Keratinocyte (primary cell): ENCODE measurements at regions not wholly inside any gene's neighbourhood (a gene's known extent, or its start where the extent isn't known, plus 50 kb on each side); places are given as distances from the start of the nearest gene placed in this dataset.

Experiments used
- DNase-seq: peaks from one replicate; pipeline ENCODE4 v3.0.0-alpha.2; 2011; ENCODE audit warnings: low read depth, missing footprints, low spot score
- FAIRE-seq: peaks from 2 replicates; lab custom pipeline; 2011; peaks lifted over from hg19 to GRCh38; lab: Jason Lieb, UNC
- H2AFZ ChIP-seq: 2 replicates; pipeline ENCODE4 v1.6.0; 2012; ENCODE audit warnings: low read length, control low read depth, inconsistent platforms; ENCODE audit not compliant: control insufficient read depth
- H3K27ac ChIP-seq: 2 replicates; pipeline ENCODE4 v1.5.1; 2011; ENCODE audit warnings: low read length; ENCODE audit not compliant: control insufficient read depth, insufficient read depth
- H3K27me3 ChIP-seq: 3 replicates; pipeline ENCODE4 v1.6.0; 2011; ENCODE audit warnings: low read length; ENCODE audit not compliant: control insufficient read depth, insufficient read depth; ENCODE audit errors: extremely low read depth
- H3K36me3 ChIP-seq, 2 experiments: 2 replicates in 1 of 2; 3 replicates in 1 of 2; pipeline ENCODE4 v1.5.1; 2011; ENCODE audit warnings: low read length in 2 of 2, mild to moderate bottlenecking in 1 of 2; ENCODE audit not compliant: control insufficient read depth in 2 of 2, insufficient read depth in 2 of 2; ENCODE audit errors: extremely low read depth in 1 of 2
- H3K4me1 ChIP-seq: 3 replicates; pipeline ENCODE4 v1.5.1; 2011; ENCODE audit warnings: low read length; ENCODE audit not compliant: control insufficient read depth, insufficient read depth; ENCODE audit errors: extremely low read depth
- H3K4me2 ChIP-seq: 3 replicates; pipeline ENCODE4 v1.6.0; 2011; ENCODE audit warnings: low read depth, low read length; ENCODE audit not compliant: control insufficient read depth, insufficient read depth; ENCODE audit errors: extremely low read depth
- H3K4me3 ChIP-seq, 3 experiments: fragments of 200-600 bp in 1 of 3; sonication (generic) in 1 of 3; 2 replicates in 2 of 3; 3 replicates in 1 of 3; pipeline ENCODE4 v1.5.1; 2011 to 2016; ENCODE audit warnings: low read length in 3 of 3, mild to moderate bottlenecking in 3 of 3, control low read depth in 2 of 3, inconsistent platforms in 1 of 3, low read depth in 1 of 3, mixed read lengths in 1 of 3, mixed run types in 1 of 3, moderate library complexity in 1 of 3; ENCODE audit not compliant: control insufficient read depth in 2 of 3, insufficient read depth in 2 of 3; ENCODE audit errors: extremely low read depth in 1 of 3
- H3K79me2 ChIP-seq: 2 replicates; pipeline ENCODE4 v1.6.0; 2012; ENCODE audit warnings: low read length; ENCODE audit not compliant: control insufficient read depth, insufficient read depth
- H3K9ac ChIP-seq: 3 replicates; pipeline ENCODE4 v1.6.0; 2011; ENCODE audit warnings: low read length; ENCODE audit not compliant: control insufficient read depth, insufficient read depth; ENCODE audit errors: extremely low read depth
- H3K9me1 ChIP-seq: 3 replicates; pipeline ENCODE4 v1.6.0; 2011; ENCODE audit warnings: low read length; ENCODE audit not compliant: control insufficient read depth, insufficient read depth; ENCODE audit errors: extremely low read depth
- H3K9me3 ChIP-seq: 2 replicates; pipeline ENCODE4 v1.5.1; 2012; ENCODE audit warnings: low read depth, low read length; ENCODE audit not compliant: control insufficient read depth
- H4K20me1 ChIP-seq: 3 replicates; pipeline ENCODE4 v1.6.0; 2011; ENCODE audit warnings: low read length; ENCODE audit not compliant: control insufficient read depth, insufficient read depth; ENCODE audit errors: extremely low read depth
- CTCF ChIP-seq, 3 experiments: IDR thresholded peaks in 1 of 3; conservative IDR thresholded peaks in 1 of 3; optimal IDR thresholded peaks in 1 of 3; 2 replicates in 2 of 3; 3 replicates in 1 of 3; pipeline versions ENCODE3 to v1.5.1; 2011; ENCODE audit warnings: low read length in 3 of 3, mild to moderate bottlenecking in 3 of 3, moderate library complexity in 2 of 3, control low read depth in 1 of 3, inconsistent platforms in 1 of 3; ENCODE audit not compliant: insufficient read depth in 2 of 3; ENCODE audit errors: extremely low read depth in 1 of 3
- EZH2 ChIP-seq: IDR thresholded peaks from one replicate; pipeline ENCODE4 v1.6.1; 2012; ENCODE audit warnings: inconsistent platforms, mild to moderate bottlenecking, low read length, moderate library complexity
- dilution Hi-C: fragments of 300-500 bp; cut with MboI; formaldehyde crosslinking; loops from one replicate; pipeline ENCODE4 v1.7.0; 2020; ENCODE audit warnings: low sequenced_read_pairs; ENCODE audit not compliant: extremely low pct_ligation_motif_present

- no peaks in the 10 kb centered on the region for H3K9me1 ChIP-seq
- no peak overlapping the region for H3K4me2 ChIP-seq
- FAIRE-seq (no peak), DNase-seq (no peak)
- no peaks in the 10 kb centered on the region for H3K27me3 ChIP-seq
- no peaks in the 10 kb centered on the region for H4K20me1 ChIP-seq
- dilution Hi-C loops: no loop called here
- no peaks in the 10 kb centered on the region for H3K79me2 ChIP-seq
- no peaks in the 10 kb centered on the region for H3K9me3 ChIP-seq
- H2AFZ ChIP-seq: no peak overlapping the region
- no peak overlapping the region for H3K9ac ChIP-seq
- H3K27ac ChIP-seq: no peak overlapping the region
- no peaks in the 10 kb centered on the region for H3K36me3 ChIP-seq
- TF ChIP-seq CTCF (optimal IDR thresholded peaks at IDR 0.05 in 1 of 3, IDR thresholded peaks at IDR 0.05 in 1 of 3, conservative IDR thresholded peaks at IDR 0.05 in 1 of 3; ENCODE audit: extremely low read depth in 1 of 3, insufficient read depth in 2 of 3, low read length in 3 of 3): no peak
- TF ChIP-seq EZH2: no peak
- no peak overlapping the region for H3K4me3 ChIP-seq
- H3K4me1 ChIP-seq: no peaks in the 10 kb centered on the region
These were observed 115.0 kb upstream of the RMDN2 start for GRCh38 chr2:37809931-37810570.

GRCh38 chr2:37812414-37812813, 112.7 kb upstream of the RMDN2 start:
- Histone ChIP-seq H3K4me1 (no peaks in the 10 kb centered on the region), H3K27ac (no peak overlapping the region), H3K79me2 (no peaks in the 10 kb centered on the region), H3K4me3 (no peak overlapping the region), H3K4me2 (no peak overlapping the region), H3K9me1 (no peaks in the 10 kb centered on the region), H3K9ac (no peak overlapping the region), H2AFZ (no peak overlapping the region), H3K27me3 (no peaks in the 10 kb centered on the region), H3K36me3 (no peaks in the 10 kb centered on the region), H3K9me3 (no peaks in the 10 kb centered on the region), H4K20me1 (no peaks in the 10 kb centered on the region)
- no peak for FAIRE-seq
- no peak for DNase-seq
- dilution Hi-C loops: no loop called here
- TF ChIP-seq CTCF (optimal IDR thresholded peaks at IDR 0.05 in 1 of 3, IDR thresholded peaks at IDR 0.05 in 1 of 3, conservative IDR thresholded peaks at IDR 0.05 in 1 of 3; ENCODE audit: extremely low read depth in 1 of 3, insufficient read depth in 2 of 3, low read length in 3 of 3): peak in 1 of 3 experiments; percentile 16
- no peak for TF ChIP-seq EZH2
